Activated CD8-positive, alpha-beta T cell treated with anti-CD3 and anti-CD28 coated beads for 36 hours (primary cell): ENCODE measurements at regions not wholly inside any gene's neighbourhood (a gene's known extent, or its start where the extent isn't known, plus 50 kb on each side); places are given as distances from the start of the nearest gene placed in this dataset.
"Not testable (repeated sequence)": the region's sequence is repeated elsewhere in the genome, so short reads cannot be mapped to it uniquely, and the experiment has no call there.

Experiments used
- ATAC-seq: fragments of 200-7000 bp; cut with Tn5 transposase; one replicate; pipeline ENCODE4 v1.10.0; 2021; ENCODE audit warnings: mild to moderate bottlenecking, moderate library complexity
- CTCF ChIA-PET: fragments of 350-600 bp; sonication (Branson Sonifier 250); formaldehyde crosslinking; loops from one replicate; lab custom pipeline; 2021; ENCODE audit warnings: antibody characterized with exemption; lab: Charles Lee
- POLR2A ChIA-PET: fragments of 350-600 bp; sonication (Branson Sonifier 250); formaldehyde crosslinking; loops from one replicate; lab custom pipeline; 2021; ENCODE audit warnings: antibody characterized with exemption; lab: Charles Lee
- DNase-seq: peaks from one replicate; pipeline ENCODE4 v3.0.0-alpha.2; 2020
- H3K27ac Mint-ChIP-seq: one replicate; pipeline ENCODE4 v1.8.0; 2021; ENCODE audit warnings: mild to moderate bottlenecking, mixed read lengths
- H3K27me3 Mint-ChIP-seq: one replicate; pipeline ENCODE4 v1.8.0; 2021; ENCODE audit warnings: mixed read lengths
- H3K36me3 Mint-ChIP-seq: one replicate; pipeline ENCODE4 v1.8.0; 2021; ENCODE audit warnings: low read depth, mixed read lengths
- H3K4me1 Mint-ChIP-seq: one replicate; pipeline ENCODE4 v1.8.0; 2021; ENCODE audit warnings: low read depth, mixed read lengths
- H3K4me3 Mint-ChIP-seq: one replicate; pipeline ENCODE4 v1.8.0; 2021; ENCODE audit warnings: mild to moderate bottlenecking, moderate library complexity, mixed read lengths
- H3K9me3 Mint-ChIP-seq: one replicate; pipeline ENCODE4 v1.8.0; 2021; ENCODE audit warnings: mixed read lengths
- CTCF ChIP-seq: fragments of 200-600 bp; IDR thresholded peaks from one replicate; pipeline ENCODE4 v1.8.0; 2022; ENCODE audit warnings: antibody characterized with exemption, mild to moderate bottlenecking
- intact Hi-C: fragments of 100-400 bp; cut with micrococcal nuclease; formaldehyde crosslinking; loops from one replicate; pipeline ENCODE4 v1.10.0; 2022

- Mint-ChIP-seq H3K36me3 (no peaks in the 10 kb centered on the region), H3K4me3 (no peak overlapping the region), H3K27me3 (no peaks in the 10 kb centered on the region), H3K4me1 (no peaks in the 10 kb centered on the region), H3K27ac (no peak overlapping the region), H3K9me3 (peaks cover 4% of the 10 kb centered on the region)
- POLR2A ChIA-PET: no interaction called here
- no peak for DNase-seq
- no peak for TF ChIP-seq CTCF
- no peak for ATAC-seq
- intact Hi-C loops: no loop called here
- CTCF ChIA-PET: no interaction called here
Measured at GRCh38 chr6:94862112-94862511, 715.2 kb upstream of the MANEA start.

- POLR2A ChIA-PET: no interaction called here
- Mint-ChIP-seq H3K27ac (no peak overlapping the region), H3K36me3 (no peaks in the 10 kb centered on the region), H3K4me3 (no peak overlapping the region), H3K27me3 (no peaks in the 10 kb centered on the region), H3K4me1 (no peaks in the 10 kb centered on the region), H3K9me3 (peaks cover 5% of the 10 kb centered on the region)
- intact Hi-C loops: no loop called here
- no peak for ATAC-seq
- no peak for TF ChIP-seq CTCF
- DNase-seq: no peak
- CTCF ChIA-PET: no interaction called here
Measured at GRCh38 chr6:94859924-94860323, 717.4 kb upstream of the MANEA start.

- POLR2A ChIA-PET, DNase-seq, H3K27ac Mint-ChIP-seq, ATAC-seq, H3K36me3 Mint-ChIP-seq, H3K4me1 Mint-ChIP-seq, intact Hi-C loops, H3K27me3 Mint-ChIP-seq, CTCF ChIA-PET, H3K9me3 Mint-ChIP-seq, H3K4me3 Mint-ChIP-seq: not testable (repeated sequence)
Measured at GRCh38 chr6:94856999-94857398, 720.3 kb upstream of the MANEA start.

- ATAC-seq, H3K27ac Mint-ChIP-seq, H3K4me1 Mint-ChIP-seq, DNase-seq, POLR2A ChIA-PET, H3K27me3 Mint-ChIP-seq, intact Hi-C loops, CTCF ChIA-PET, H3K36me3 Mint-ChIP-seq, H3K9me3 Mint-ChIP-seq, H3K4me3 Mint-ChIP-seq: not testable (repeated sequence)
Measured at GRCh38 chr6:94851329-94851728, 726.0 kb upstream of the MANEA start.

GRCh38 chr6:94845742-94846141, 731.6 kb upstream of the MANEA start:
- no peaks in the 10 kb centered on the region for H3K9me3 Mint-ChIP-seq
- no peaks in the 10 kb centered on the region for H3K36me3 Mint-ChIP-seq
- H3K27me3 Mint-ChIP-seq: no peaks in the 10 kb centered on the region
- ChIA-PET POLR2A (no interaction called here), CTCF (no interaction called here)
- H3K27ac Mint-ChIP-seq: no peak overlapping the region
- no peaks in the 10 kb centered on the region for H3K4me1 Mint-ChIP-seq
- TF ChIP-seq CTCF: no peak
- intact Hi-C loops: no loop called here
- DNase-seq (no peak), ATAC-seq (no peak)
- H3K4me3 Mint-ChIP-seq: no peak overlapping the region

GRCh38 chr6:94835264-94835663, 742.1 kb upstream of the MANEA start:
- ATAC-seq: no peak
- no peak for DNase-seq
- Mint-ChIP-seq H3K9me3 (peaks cover 2% of the 10 kb centered on the region), H3K4me3 (no peak overlapping the region), H3K27me3 (no peaks in the 10 kb centered on the region), H3K36me3 (no peaks in the 10 kb centered on the region), H3K4me1 (no peaks in the 10 kb centered on the region), H3K27ac (no peak overlapping the region)
- CTCF ChIA-PET: no interaction called here
- intact Hi-C loops: no loop called here
- POLR2A ChIA-PET: no interaction called here
- TF ChIP-seq CTCF: no peak
